Heart left ventricle (tissue), 16 donors: ENCODE measurements at regions not wholly inside any gene's neighbourhood (a gene's known extent, or its start where the extent isn't known, plus 50 kb on each side); places are given as distances from the start of the nearest gene placed in this dataset.

Experiments used
- ATAC-seq, 4 donors: fragments of 200-7000 bp; cut with Tn5 transposase; one replicate each; pipeline ENCODE4 v1.9.1; 2020 to 2022; ENCODE audit warnings: moderate library complexity in 4 of 4, mild to moderate bottlenecking in 3 of 4, moderate number of reproducible peaks in 1 of 4
- DNase-seq, 5 donors: peaks; one replicate each; pipeline ENCODE4 v3.0.0-alpha.2; 2020
- H3K27ac ChIP-seq, 12 donors: fragments of 200-600 bp; sonication (generic) in 4 of 12; one replicate each; pipeline versions ENCODE4 v1.5.0 to v1.8.0; 2016 to 2022; ENCODE audit warnings: mild to moderate bottlenecking in 2 of 12
- H3K27me3 ChIP-seq, 9 donors: fragments of 200-600 bp; sonication (generic) in 2 of 9; one replicate each; pipeline versions ENCODE4 v1.5.1 to v1.8.0; 2016 to 2022; ENCODE audit warnings: mild to moderate bottlenecking in 3 of 9
- H3K36me3 ChIP-seq, 9 donors: fragments of 200-600 bp; sonication (generic) in 2 of 9; one replicate each; pipeline versions ENCODE4 v1.5.0 to v1.8.0; 2018 to 2022; ENCODE audit warnings: mild to moderate bottlenecking in 2 of 9
- H3K4me1 ChIP-seq, 12 donors: fragments of 200-600 bp; sonication (generic) in 4 of 12; one replicate each; pipeline versions ENCODE4 v1.5.0 to v1.8.0; 2016 to 2022; ENCODE audit warnings: mild to moderate bottlenecking in 3 of 12
- H3K4me3 ChIP-seq, 12 donors: fragments of 200-600 bp; sonication (generic) in 4 of 12; one replicate each; pipeline versions ENCODE4 v1.5.0 to v1.8.0; 2017 to 2022; ENCODE audit warnings: mild to moderate bottlenecking in 9 of 12, moderate library complexity in 4 of 12
- H3K9me3 ChIP-seq, 12 donors: fragments of 200-600 bp; sonication (generic) in 4 of 12; one replicate each; pipeline versions ENCODE4 v1.5.0 to v1.8.0; 2016 to 2022; ENCODE audit warnings: mild to moderate bottlenecking in 1 of 12
- POLR2A ChIP-seq, 2 donors: fragments of 450-650 bp; IDR thresholded peaks; one replicate each; pipeline ENCODE4 v1.6.1; 2017; ENCODE audit warnings: antibody characterized with exemption in 2 of 2, mild to moderate bottlenecking in 2 of 2, moderate library complexity in 2 of 2
- WGBS, 4 donors: extraction: QIAGEN DNeasy Blood & Tissue Kit in 2 of 4; methylation state at CpG; one replicate each; pipeline versions ENCODE4 v1.1.5 to v1.1.7; 2013 to 2018; 5-methylcytosine and 5-hydroxymethylcytosine counted together
- intact Hi-C, 10 donors: fragments of 100-400 bp; cut with DNase I; formaldehyde crosslinking; loops; one replicate each; pipeline versions ENCODE4 v1.11.1 to v1.14.2; 2022
- TF ChIP-seq, protein P1 (sequence below), 12 donors: fragments of 200-600 bp; sonication (generic) in 4 of 12; IDR thresholded peaks; one replicate each; pipeline versions ENCODE4 v1.5.0 to v1.8.0; 2018 to 2022; ENCODE audit warnings: antibody characterized with exemption in 12 of 12, mild to moderate bottlenecking in 5 of 12
- donor health status: ischemic (EF 13 %, LVEDD 7.1; RV severe dilation, severe dysfunction).
- donor health status: healthy with polysubstance abuse.
- donor health status: DM: no; HTN: yes; CAD: no.
- donor health status: DM: no; HTN: no; CAD: no.
- donor health status: ischemic (EF 25% LVEDD 6.9; RV normal size, moderate dysfunction).
- donor health status: ischemic (EF 25% LVEDD 5.7; RV mildly dilated, moderate dysfunction).
- donor health status: healthy.
- donor health status: DM: yes; HTN: yes; CAD: no.
- donor health status: ischemic (EF 35%, LVEDD 5.7; RV mildly dilated, moderate dysfunction).
- donor health status: nonischemic (EF 11% LVEDD 7.7; RV severe dilation, severe dysfunction).
- donor health status: DM: yes; HTN: yes; CAD: no.
- donor health status: PGD.
- donor health status: ischemic (EF 29% LVEDD 5.4; RV normal size, mild dysfunction).
- donor health status: nonischemic (EF 23%, LVEDD 6.1; RV moderate dilation, normal function).

DNA sequence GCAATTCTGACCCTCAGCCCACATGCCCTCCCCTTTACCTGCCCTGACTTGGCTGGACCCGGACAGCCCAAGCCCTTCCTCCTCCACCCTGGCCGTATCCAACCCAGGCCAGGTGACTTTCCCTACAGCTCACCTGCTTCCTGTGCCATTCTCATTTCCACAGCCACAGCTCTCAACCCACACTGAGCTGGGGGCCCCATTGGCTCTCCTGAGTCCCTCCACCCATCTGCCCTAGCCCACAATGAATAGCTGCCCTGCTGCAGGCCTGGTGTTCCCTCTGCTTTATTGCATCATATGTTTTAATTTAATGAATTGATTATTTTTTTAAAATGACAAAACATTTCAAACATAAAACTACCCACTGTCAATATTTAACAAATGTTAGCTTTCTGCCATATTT is 118.5 kb upstream of the BACH2 start:
- intact Hi-C loops, result no loop called here
- TF ChIP-seq POLR2A (IDR thresholded peaks at IDR 0.05), result no peak
- TF ChIP-seq, protein P1, sequence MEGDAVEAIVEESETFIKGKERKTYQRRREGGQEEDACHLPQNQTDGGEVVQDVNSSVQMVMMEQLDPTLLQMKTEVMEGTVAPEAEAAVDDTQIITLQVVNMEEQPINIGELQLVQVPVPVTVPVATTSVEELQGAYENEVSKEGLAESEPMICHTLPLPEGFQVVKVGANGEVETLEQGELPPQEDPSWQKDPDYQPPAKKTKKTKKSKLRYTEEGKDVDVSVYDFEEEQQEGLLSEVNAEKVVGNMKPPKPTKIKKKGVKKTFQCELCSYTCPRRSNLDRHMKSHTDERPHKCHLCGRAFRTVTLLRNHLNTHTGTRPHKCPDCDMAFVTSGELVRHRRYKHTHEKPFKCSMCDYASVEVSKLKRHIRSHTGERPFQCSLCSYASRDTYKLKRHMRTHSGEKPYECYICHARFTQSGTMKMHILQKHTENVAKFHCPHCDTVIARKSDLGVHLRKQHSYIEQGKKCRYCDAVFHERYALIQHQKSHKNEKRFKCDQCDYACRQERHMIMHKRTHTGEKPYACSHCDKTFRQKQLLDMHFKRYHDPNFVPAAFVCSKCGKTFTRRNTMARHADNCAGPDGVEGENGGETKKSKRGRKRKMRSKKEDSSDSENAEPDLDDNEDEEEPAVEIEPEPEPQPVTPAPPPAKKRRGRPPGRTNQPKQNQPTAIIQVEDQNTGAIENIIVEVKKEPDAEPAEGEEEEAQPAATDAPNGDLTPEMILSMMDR (IDR thresholded peaks at IDR 0.05), result no peak
- Histone ChIP-seq H3K4me1 (peaks cover 0 to 13% (median 6%) of the 10 kb centered on the region in 12 donors), H3K9me3 (no peaks in the 10 kb centered on the region), H3K36me3 (no peaks in the 10 kb centered on the region), H3K27ac (no peak overlapping the region), H3K4me3 (no peak overlapping the region), H3K27me3 (no peaks in the 10 kb centered on the region)
- ATAC-seq, result no peak
- DNase-seq, result no peak
- WGBS, 4 donors, result 86 to 94% (median 92%) methylated on average over 2 of the region's 2 CpGs

DNA sequence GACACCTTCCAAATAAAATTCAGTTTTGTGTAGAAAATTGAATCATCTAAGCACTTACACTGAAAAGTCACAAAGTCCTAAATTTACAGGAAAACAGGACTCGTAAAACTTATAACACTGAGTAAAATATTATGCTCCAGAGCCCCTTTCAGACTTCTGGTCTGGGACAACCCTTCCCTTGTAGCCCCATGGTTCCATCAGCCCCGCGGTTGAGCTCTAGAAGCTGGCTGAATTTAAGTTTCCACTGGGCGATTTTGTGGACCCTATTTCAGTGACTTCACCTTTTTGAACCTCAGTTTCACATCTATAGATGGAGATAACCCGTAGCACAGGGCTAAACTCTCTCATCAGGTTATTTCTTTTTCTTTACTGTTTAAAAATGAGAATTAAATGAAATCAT is 117.7 kb upstream of the BACH2 start:
- no peak overlapping the region for H3K27ac ChIP-seq
- WGBS, 4 donors, result 75 to 82% (median 78%) methylated on average over 5 of the region's 5 CpGs
- intact Hi-C loops, result no loop called here
- DNase-seq (no peak), ATAC-seq (no peak)
- no peaks in the 10 kb centered on the region for H3K9me3 ChIP-seq
- H3K36me3 ChIP-seq, result no peaks in the 10 kb centered on the region
- H3K4me1 ChIP-seq, result peaks cover 0 to 13% (median 6%) of the 10 kb centered on the region in 12 donors
- H3K4me3 ChIP-seq, result no peak overlapping the region
- H3K27me3 ChIP-seq, result no peaks in the 10 kb centered on the region
- TF ChIP-seq POLR2A (IDR thresholded peaks at IDR 0.05), result no peak
- TF ChIP-seq, protein P1 (IDR thresholded peaks at IDR 0.05), result no peak

DNA sequence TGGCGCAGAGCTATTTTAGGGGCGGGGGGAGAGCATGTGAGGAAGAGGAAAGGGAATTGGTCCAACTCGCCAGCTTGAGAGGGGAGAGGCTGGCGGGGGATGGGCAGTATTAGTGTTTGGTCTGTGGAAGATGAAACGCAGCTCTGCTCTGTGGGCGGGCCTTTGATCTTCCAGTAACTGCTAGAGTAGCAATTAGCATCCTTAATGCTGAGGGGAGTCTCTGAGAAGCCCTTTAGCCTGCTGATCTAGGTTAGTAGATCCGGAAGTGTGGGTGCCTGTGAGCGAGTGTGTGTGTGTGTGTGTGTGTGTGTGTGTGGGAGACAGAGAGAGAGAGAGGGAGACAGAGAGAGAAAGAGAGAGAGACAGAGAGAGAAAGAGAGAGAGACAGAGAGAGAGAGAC is 117.2 kb upstream of the BACH2 start:
- TF ChIP-seq POLR2A (IDR thresholded peaks at IDR 0.05), result no peak
- TF ChIP-seq, protein P1 (IDR thresholded peaks at IDR 0.05), result no peak
- DNase-seq, result peak in 3 of 5 donors; percentile 34 to 43 (median 38)
- peak overlapping the region in 1 of 12 donors; percentile 62 for H3K27ac ChIP-seq
- intact Hi-C loops, result no loop called here
- peaks cover 0 to 13% (median 6%) of the 10 kb centered on the region in 12 donors for H3K4me1 ChIP-seq
- 0 to 2% (median 1%) methylated on average over 8 of the region's 8 CpGs for WGBS, 4 donors
- no peaks in the 10 kb centered on the region for H3K27me3 ChIP-seq
- peak in 3 of 4 donors; percentile 25 to 53 (median 49) for ATAC-seq
- H3K36me3 ChIP-seq, result no peaks in the 10 kb centered on the region
- H3K9me3 ChIP-seq, result no peaks in the 10 kb centered on the region
- H3K4me3 ChIP-seq, result peak overlapping the region in 9 of 12 donors; percentile 17 to 49 (median 34)

DNA sequence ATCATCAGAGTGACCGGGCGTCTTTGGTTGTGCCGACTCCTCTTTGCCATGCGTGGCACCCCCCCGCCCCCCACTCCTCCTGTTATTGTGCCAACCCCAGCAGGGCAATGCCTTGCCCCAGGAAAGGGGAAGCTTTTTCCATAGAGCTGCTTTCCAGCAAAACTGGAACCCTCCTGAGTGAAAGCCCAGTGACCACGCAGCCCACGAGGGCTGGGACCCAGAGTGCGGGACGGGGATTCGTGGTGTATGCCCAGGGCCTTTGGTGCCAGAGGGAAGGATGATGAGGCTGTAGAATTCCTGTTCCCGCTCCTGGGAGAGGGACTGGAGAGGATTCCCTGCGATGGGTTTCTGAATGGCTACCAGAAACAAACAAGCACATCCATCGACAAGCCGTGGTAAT is 116.8 kb upstream of the BACH2 start:
- TF ChIP-seq, protein P1 (IDR thresholded peaks at IDR 0.05), result no peak
- no peak for TF ChIP-seq POLR2A (IDR thresholded peaks at IDR 0.05)
- Histone ChIP-seq H3K27me3 (no peaks in the 10 kb centered on the region), H3K9me3 (no peaks in the 10 kb centered on the region), H3K4me1 (peaks cover 0 to 13% (median 6%) of the 10 kb centered on the region in 12 donors), H3K27ac (peak overlapping the region in 1 of 12 donors; percentile 62), H3K4me3 (peak overlapping the region in 9 of 12 donors; percentile 17 to 49 (median 34)), H3K36me3 (no peaks in the 10 kb centered on the region)
- 43 to 56% (median 47%) methylated on average over 14 of the region's 14 CpGs for WGBS, 4 donors
- intact Hi-C loops, result no loop called here
- DNase-seq (no peak), ATAC-seq (peak in 1 of 4 donors; percentile 19)
